ENCODE measurements at regions not wholly inside any gene's neighbourhood (a gene's known extent, or its start where the extent isn't known, plus 50 kb on each side); places are given as distances from the start of the nearest gene placed in this dataset.

- Histone ChIP-seq H3K4me1 (ENCODE audit: insufficient read depth, low read length) (no peaks in the 10 kb centered on the region), H4K20me1 (ENCODE audit: low read length) (no peaks in the 10 kb centered on the region), H3K27me3 (ENCODE audit: low read length) (no peaks in the 10 kb centered on the region), H3K9me2 (replicated peaks; ENCODE audit: low read length) (no peaks in the 10 kb centered on the region), H2AFZ (ENCODE audit: low read length) (no peak overlapping the region), H3K9me3 (ENCODE audit: low read length) (no peaks in the 10 kb centered on the region), H3F3A (ENCODE audit: low read length, unreplicated experiment) (no peaks in the 10 kb centered on the region), H3K79me2 (ENCODE audit: low read length) (no peaks in the 10 kb centered on the region), H3K9ac (ENCODE audit: low read length) (no peak overlapping the region), H3K4me2 (ENCODE audit: low read length) (no peak overlapping the region), H3K27ac (ENCODE audit: low read length) (no peak overlapping the region), H3K4me3 (ENCODE audit: low read length) (no peak overlapping the region), H3K36me3 (ENCODE audit: low read depth, low read length) (no peaks in the 10 kb centered on the region)
- ChIA-PET POLR2A (ENCODE audit: unreplicated experiment) (no interaction called here), CTCF (no interaction called here)
- DNase-seq (no peak), ATAC-seq (no peak)
- BruUV-seq (replicated peaks): no TSS peak
- TF ChIP-seq CTCF (conservative IDR thresholded peaks at IDR 0.05; ENCODE audit: low read depth, low read length) (no peak), EZH2phosphoT487 (IDR thresholded peaks at IDR 0.05; ENCODE audit: borderline replicate concordance, low read length) (no peak), EZH2 (IDR thresholded peaks at IDR 0.05; ENCODE audit: low read length, unreplicated experiment) (no peak)
- intact Hi-C loops (cut with micrococcal nuclease): no loop called here
Observed at GRCh38 chr10:128929767-128930166, 537.3 kb upstream of the MGMT start.

- POLR2A ChIA-PET (ENCODE audit: unreplicated experiment): no interaction called here
- DNase-seq: no peak
- Histone ChIP-seq H3K9me2 (replicated peaks; ENCODE audit: low read length) (no peaks in the 10 kb centered on the region), H3K9ac (ENCODE audit: low read length) (no peak overlapping the region), H3K36me3 (ENCODE audit: low read depth, low read length) (no peaks in the 10 kb centered on the region), H3K4me1 (ENCODE audit: insufficient read depth, low read length) (no peaks in the 10 kb centered on the region), H3K27me3 (ENCODE audit: low read length) (no peaks in the 10 kb centered on the region), H3K4me3 (ENCODE audit: low read length) (no peak overlapping the region), H2AFZ (ENCODE audit: low read length) (no peak overlapping the region), H3F3A (ENCODE audit: low read length, unreplicated experiment) (no peaks in the 10 kb centered on the region), H4K20me1 (ENCODE audit: low read length) (no peaks in the 10 kb centered on the region), H3K27ac (ENCODE audit: low read length) (no peak overlapping the region), H3K9me3 (ENCODE audit: low read length) (no peaks in the 10 kb centered on the region), H3K79me2 (ENCODE audit: low read length) (no peaks in the 10 kb centered on the region), H3K4me2 (ENCODE audit: low read length) (no peak overlapping the region)
- intact Hi-C loops (cut with micrococcal nuclease): no loop called here
- no peak for ATAC-seq
- TF ChIP-seq CTCF (conservative IDR thresholded peaks at IDR 0.05; ENCODE audit: low read depth, low read length) (no peak), EZH2phosphoT487 (IDR thresholded peaks at IDR 0.05; ENCODE audit: borderline replicate concordance, low read length) (no peak), EZH2 (IDR thresholded peaks at IDR 0.05; ENCODE audit: low read length, unreplicated experiment) (no peak)
- BruUV-seq (replicated peaks): no TSS peak
- CTCF ChIA-PET: no interaction called here
Observed at GRCh38 chr10:128930515-128930914, 536.5 kb upstream of the MGMT start.

GRCh38 chr10:128932071-128932820 is 534.8 kb upstream of the MGMT start:
- H3K4me3 ChIP-seq (ENCODE audit: low read length): no peak overlapping the region
- H4K20me1 ChIP-seq (ENCODE audit: low read length): no peaks in the 10 kb centered on the region
- H3K27ac ChIP-seq (ENCODE audit: low read length): no peak overlapping the region
- no peak for ATAC-seq
- H3F3A ChIP-seq (ENCODE audit: low read length, unreplicated experiment): no peaks in the 10 kb centered on the region
- no peak overlapping the region for H2AFZ ChIP-seq (ENCODE audit: low read length)
- no peak overlapping the region for H3K9ac ChIP-seq (ENCODE audit: low read length)
- BruUV-seq (replicated peaks): no TSS peak
- H3K4me2 ChIP-seq (ENCODE audit: low read length): no peak overlapping the region
- no peaks in the 10 kb centered on the region for H3K9me3 ChIP-seq (ENCODE audit: low read length)
- intact Hi-C loops (cut with micrococcal nuclease): no loop called here
- H3K9me2 ChIP-seq (replicated peaks; ENCODE audit: low read length): no peaks in the 10 kb centered on the region
- POLR2A ChIA-PET (ENCODE audit: unreplicated experiment): no interaction called here
- CTCF ChIA-PET: no interaction called here
- H3K79me2 ChIP-seq (ENCODE audit: low read length): no peaks in the 10 kb centered on the region
- no peaks in the 10 kb centered on the region for H3K27me3 ChIP-seq (ENCODE audit: low read length)
- TF ChIP-seq EZH2 (IDR thresholded peaks at IDR 0.05; ENCODE audit: low read length, unreplicated experiment) (no peak), EZH2phosphoT487 (IDR thresholded peaks at IDR 0.05; ENCODE audit: borderline replicate concordance, low read length) (no peak), CTCF (conservative IDR thresholded peaks at IDR 0.05; ENCODE audit: low read depth, low read length) (no peak)
- no peaks in the 10 kb centered on the region for H3K4me1 ChIP-seq (ENCODE audit: insufficient read depth, low read length)
- no peak for DNase-seq
- no peaks in the 10 kb centered on the region for H3K36me3 ChIP-seq (ENCODE audit: low read depth, low read length)

All from PC-3 (cell line).